ENCODE measurements at regions not wholly inside any gene's neighbourhood (a gene's known extent, or its start where the extent isn't known, plus 50 kb on each side); places are given as distances from the start of the nearest gene placed in this dataset.

DNA sequence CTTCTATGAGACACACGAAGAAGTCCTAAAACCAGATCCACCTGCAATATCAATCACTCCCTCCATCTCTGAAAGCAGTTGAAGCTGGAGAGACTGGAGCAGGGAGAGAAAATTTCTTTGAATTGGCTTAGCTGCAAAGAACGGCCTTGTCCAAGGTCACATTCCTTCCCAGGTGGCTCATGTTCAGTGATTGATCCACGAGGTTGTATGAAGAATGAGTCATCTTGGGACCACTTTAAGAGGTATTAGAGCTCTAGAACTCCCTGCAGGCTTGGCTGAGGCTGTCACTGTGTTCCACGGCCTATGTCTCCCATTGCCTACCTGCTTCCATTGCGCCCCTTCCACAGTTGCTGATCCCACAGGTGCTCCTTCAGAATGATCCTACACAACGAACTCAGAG, 68.2 kb downstream of the HMHB1 start:
- Histone ChIP-seq H3K9me3 (ENCODE audit: insufficient read depth, low read length) (no peaks in the 10 kb centered on the region), H3K36me3 (ENCODE audit: insufficient read depth, insufficient read length, low read length) (no peaks in the 10 kb centered on the region), H3K4me1 (ENCODE audit: insufficient read depth, insufficient read length) (no peaks in the 10 kb centered on the region), H3K4me3 (ENCODE audit: insufficient read length, low read depth) (no peak overlapping the region), H3K27me3 (ENCODE audit: insufficient read depth, insufficient read length) (no peaks in the 10 kb centered on the region), H3K9ac (ENCODE audit: insufficient read length, low read depth) (no peak overlapping the region)
- TF ChIP-seq YY1 (IDR thresholded peaks at IDR 0.05; ENCODE audit: insufficient read depth, insufficient read length) (no peak), ZNF274 (IDR thresholded peaks at IDR 0.05; ENCODE audit: low read depth, low read length) (no peak), SUZ12 (IDR thresholded peaks at IDR 0.05; ENCODE audit: extremely low read depth, insufficient read depth, insufficient read length) (no peak)
- no peak for DNase-seq (ENCODE audit: low read depth, low spot score)

DNA sequence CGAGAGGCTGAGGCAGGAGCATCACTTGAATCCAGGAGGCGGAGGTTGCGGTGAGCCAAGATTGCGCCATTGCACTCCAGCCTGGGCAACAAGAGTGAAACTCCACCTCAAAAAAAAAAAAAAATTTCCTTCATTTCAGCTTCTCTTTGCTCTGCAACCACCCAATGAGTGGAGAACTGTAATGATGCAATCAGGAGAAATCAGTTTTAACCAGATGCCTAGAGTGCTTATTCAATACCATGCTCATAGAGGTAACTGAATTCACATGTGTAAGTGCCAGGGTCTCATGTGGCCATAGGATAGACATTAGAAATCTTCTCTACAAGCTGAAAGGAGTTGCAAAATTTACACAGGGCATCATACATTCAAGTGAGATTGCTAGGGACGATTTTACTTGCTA, 70.6 kb downstream of the HMHB1 start:
- DNase-seq (ENCODE audit: low read depth, low spot score) = no peak
- Histone ChIP-seq H3K27me3 (ENCODE audit: insufficient read depth, insufficient read length) (no peaks in the 10 kb centered on the region), H3K9ac (ENCODE audit: insufficient read length, low read depth) (no peak overlapping the region), H3K9me3 (ENCODE audit: insufficient read depth, low read length) (no peaks in the 10 kb centered on the region), H3K4me3 (ENCODE audit: insufficient read length, low read depth) (no peak overlapping the region), H3K4me1 (ENCODE audit: insufficient read depth, insufficient read length) (no peaks in the 10 kb centered on the region), H3K36me3 (ENCODE audit: insufficient read depth, insufficient read length, low read length) (no peaks in the 10 kb centered on the region)
- no peak for TF ChIP-seq YY1 (IDR thresholded peaks at IDR 0.05; ENCODE audit: insufficient read depth, insufficient read length)
- TF ChIP-seq SUZ12 (IDR thresholded peaks at IDR 0.05; ENCODE audit: extremely low read depth, insufficient read depth, insufficient read length) = no peak
- no peak for TF ChIP-seq ZNF274 (IDR thresholded peaks at IDR 0.05; ENCODE audit: low read depth, low read length)

DNA sequence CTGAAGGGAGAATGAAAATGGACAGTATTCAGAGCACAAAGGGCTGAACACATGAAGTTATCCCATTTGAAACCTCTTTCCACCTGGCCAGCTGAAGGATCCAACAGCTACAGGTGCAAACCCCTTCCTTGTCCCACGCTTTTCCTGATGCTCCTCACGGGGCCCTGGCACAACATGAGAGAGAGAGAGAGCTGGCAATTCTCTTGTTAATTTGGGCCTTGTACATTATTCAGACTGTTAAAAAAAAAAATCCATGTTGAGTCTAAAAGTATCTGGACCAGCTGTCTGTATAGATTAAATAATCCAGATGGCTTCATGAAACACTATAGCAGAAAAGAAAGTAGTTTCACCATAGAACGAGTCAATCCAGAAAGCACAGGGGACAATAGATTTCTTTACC, 74.1 kb downstream of the HMHB1 start:
- no peaks in the 10 kb centered on the region for H3K27me3 ChIP-seq (ENCODE audit: insufficient read depth, insufficient read length)
- H3K9ac ChIP-seq (ENCODE audit: insufficient read length, low read depth) = no peak overlapping the region
- H3K4me1 ChIP-seq (ENCODE audit: insufficient read depth, insufficient read length) = no peaks in the 10 kb centered on the region
- DNase-seq (ENCODE audit: low read depth, low spot score) = no peak
- no peak overlapping the region for H3K4me3 ChIP-seq (ENCODE audit: insufficient read length, low read depth)
- TF ChIP-seq ZNF274 (IDR thresholded peaks at IDR 0.05; ENCODE audit: low read depth, low read length) (no peak), SUZ12 (IDR thresholded peaks at IDR 0.05; ENCODE audit: extremely low read depth, insufficient read depth, insufficient read length) (no peak), YY1 (IDR thresholded peaks at IDR 0.05; ENCODE audit: insufficient read depth, insufficient read length) (no peak)
- H3K9me3 ChIP-seq (ENCODE audit: insufficient read depth, low read length) = no peaks in the 10 kb centered on the region
- H3K36me3 ChIP-seq (ENCODE audit: insufficient read depth, insufficient read length, low read length) = no peaks in the 10 kb centered on the region

DNA sequence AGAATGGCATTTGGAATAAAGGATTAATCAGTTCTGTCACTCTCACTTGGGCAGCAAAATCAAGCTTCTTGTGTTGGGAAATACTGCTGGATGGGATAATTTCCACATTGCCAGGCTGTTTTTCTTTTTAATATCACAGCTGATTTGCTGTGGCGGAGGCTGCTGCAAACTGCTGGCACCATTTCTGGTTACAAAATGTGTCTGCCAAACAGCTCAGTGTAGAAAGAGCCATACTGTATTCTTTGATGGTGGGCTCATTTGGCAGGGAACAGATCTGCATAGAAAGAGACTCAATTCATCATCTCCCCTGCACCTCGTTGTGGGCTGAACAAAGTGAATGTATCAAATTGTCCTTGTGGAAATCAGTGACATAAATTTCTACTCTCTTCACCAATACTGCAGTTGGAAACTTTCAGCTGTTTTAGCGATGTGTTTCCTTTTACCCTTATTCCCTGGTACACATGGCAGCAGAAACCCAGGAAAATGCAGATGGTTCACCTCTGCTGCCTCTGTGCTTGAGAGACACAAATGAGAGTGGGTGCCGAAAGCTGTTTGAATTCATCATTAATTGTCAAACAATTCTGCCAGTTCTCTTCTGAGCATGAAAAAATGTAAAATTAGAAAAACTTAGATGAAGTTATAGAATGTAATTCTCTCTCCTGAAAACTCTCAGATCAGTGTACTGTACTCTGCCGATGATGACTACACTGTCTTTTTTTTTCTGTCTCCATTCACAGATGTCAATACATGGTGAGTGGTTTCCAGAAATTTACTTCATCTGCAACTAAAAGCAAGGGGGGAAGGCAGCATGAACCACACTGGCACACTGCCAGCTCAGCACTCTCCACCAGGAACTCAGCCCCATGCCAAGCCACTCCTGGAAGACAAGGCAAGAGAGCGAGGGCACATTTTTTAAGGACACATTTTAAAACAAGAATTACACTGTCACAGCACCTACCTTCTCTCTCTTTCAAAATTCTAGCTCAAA, 75.0 kb downstream of the HMHB1 start:
- H3K9ac ChIP-seq (ENCODE audit: insufficient read length, low read depth) = no peak overlapping the region
- H3K36me3 ChIP-seq (ENCODE audit: insufficient read depth, insufficient read length, low read length) = no peaks in the 10 kb centered on the region
- H3K4me3 ChIP-seq (ENCODE audit: insufficient read length, low read depth) = no peak overlapping the region
- no peaks in the 10 kb centered on the region for H3K4me1 ChIP-seq (ENCODE audit: insufficient read depth, insufficient read length)
- H3K27me3 ChIP-seq (ENCODE audit: insufficient read depth, insufficient read length) = no peaks in the 10 kb centered on the region
- no peak for DNase-seq (ENCODE audit: low read depth, low spot score)
- TF ChIP-seq ZNF274 (IDR thresholded peaks at IDR 0.05; ENCODE audit: low read depth, low read length) = no peak
- H3K9me3 ChIP-seq (ENCODE audit: insufficient read depth, low read length) = no peaks in the 10 kb centered on the region

DNA sequence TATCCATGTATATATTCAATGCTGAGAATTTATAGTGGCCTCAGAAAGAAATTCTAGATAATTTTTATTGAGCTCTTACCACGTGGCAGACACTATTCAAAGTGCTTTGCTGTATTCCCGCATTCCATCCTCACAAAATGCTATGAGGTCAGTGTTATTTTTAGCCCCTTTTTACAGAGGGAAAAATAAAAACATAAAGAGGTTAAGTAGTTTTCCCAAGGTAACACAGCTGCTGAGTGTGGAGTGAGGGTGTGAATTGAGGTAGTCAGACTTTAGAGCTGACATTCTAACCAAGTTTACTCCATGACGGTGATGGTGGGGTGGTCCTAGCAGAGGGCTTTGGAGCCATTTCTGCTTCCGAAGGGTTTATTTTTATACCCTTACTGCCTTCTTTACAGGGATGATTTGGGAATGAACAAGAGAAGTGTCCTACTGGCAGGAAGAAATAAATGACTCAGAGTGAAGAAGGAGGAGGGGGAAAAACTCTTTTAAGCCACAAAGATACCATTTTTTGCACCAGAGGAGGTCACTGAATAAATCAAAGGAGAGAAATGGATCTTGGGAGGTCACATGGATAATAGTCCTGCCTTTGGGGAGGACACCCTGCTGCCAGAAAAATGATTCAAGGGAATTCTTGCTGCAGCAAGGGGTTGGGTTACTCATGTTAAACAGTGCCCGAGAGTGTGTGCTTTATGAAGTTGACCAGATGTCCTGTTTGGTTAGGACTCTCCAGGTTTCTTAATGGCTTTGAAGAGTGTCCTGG, 76.1 kb downstream of the HMHB1 start:
- Histone ChIP-seq H3K36me3 (ENCODE audit: insufficient read depth, insufficient read length, low read length) (no peaks in the 10 kb centered on the region), H3K4me1 (ENCODE audit: insufficient read depth, insufficient read length) (no peaks in the 10 kb centered on the region), H3K9me3 (ENCODE audit: insufficient read depth, low read length) (no peaks in the 10 kb centered on the region), H3K4me3 (ENCODE audit: insufficient read length, low read depth) (no peak overlapping the region), H3K9ac (ENCODE audit: insufficient read length, low read depth) (no peak overlapping the region), H3K27me3 (ENCODE audit: insufficient read depth, insufficient read length) (no peaks in the 10 kb centered on the region)
- TF ChIP-seq ZNF274 (IDR thresholded peaks at IDR 0.05; ENCODE audit: low read depth, low read length) (no peak), SUZ12 (IDR thresholded peaks at IDR 0.05; ENCODE audit: extremely low read depth, insufficient read depth, insufficient read length) (no peak), YY1 (IDR thresholded peaks at IDR 0.05; ENCODE audit: insufficient read depth, insufficient read length) (no peak)
- DNase-seq (ENCODE audit: low read depth, low spot score) = no peak

DNA sequence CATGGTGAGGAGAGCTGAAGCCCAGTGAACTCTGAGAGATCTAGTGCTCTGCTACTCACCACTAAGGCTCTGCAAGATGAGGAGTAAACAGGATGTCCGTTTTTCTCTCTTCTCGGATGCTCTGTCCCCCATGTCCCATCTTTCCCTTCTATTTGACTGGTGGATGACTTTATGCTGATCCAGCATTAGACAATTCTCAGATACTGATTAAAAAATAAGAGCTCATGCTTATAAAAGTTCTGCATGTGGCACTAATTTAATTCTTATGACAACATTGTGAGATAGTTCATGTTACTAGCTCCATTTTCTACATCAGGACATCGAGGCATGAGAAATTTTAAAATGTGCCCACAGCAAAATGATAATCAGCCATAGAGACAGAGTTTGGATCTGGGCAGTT, 77.0 kb downstream of the HMHB1 start:
- Histone ChIP-seq H3K9me3 (ENCODE audit: insufficient read depth, low read length) (no peaks in the 10 kb centered on the region), H3K27me3 (ENCODE audit: insufficient read depth, insufficient read length) (no peaks in the 10 kb centered on the region), H3K4me1 (ENCODE audit: insufficient read depth, insufficient read length) (no peaks in the 10 kb centered on the region), H3K9ac (ENCODE audit: insufficient read length, low read depth) (no peak overlapping the region), H3K36me3 (ENCODE audit: insufficient read depth, insufficient read length, low read length) (no peaks in the 10 kb centered on the region), H3K4me3 (ENCODE audit: insufficient read length, low read depth) (no peak overlapping the region)
- DNase-seq (ENCODE audit: low read depth, low spot score) = no peak
- TF ChIP-seq SUZ12 (IDR thresholded peaks at IDR 0.05; ENCODE audit: extremely low read depth, insufficient read depth, insufficient read length) = no peak
- no peak for TF ChIP-seq ZNF274 (IDR thresholded peaks at IDR 0.05; ENCODE audit: low read depth, low read length)
- no peak for TF ChIP-seq YY1 (IDR thresholded peaks at IDR 0.05; ENCODE audit: insufficient read depth, insufficient read length)

DNA sequence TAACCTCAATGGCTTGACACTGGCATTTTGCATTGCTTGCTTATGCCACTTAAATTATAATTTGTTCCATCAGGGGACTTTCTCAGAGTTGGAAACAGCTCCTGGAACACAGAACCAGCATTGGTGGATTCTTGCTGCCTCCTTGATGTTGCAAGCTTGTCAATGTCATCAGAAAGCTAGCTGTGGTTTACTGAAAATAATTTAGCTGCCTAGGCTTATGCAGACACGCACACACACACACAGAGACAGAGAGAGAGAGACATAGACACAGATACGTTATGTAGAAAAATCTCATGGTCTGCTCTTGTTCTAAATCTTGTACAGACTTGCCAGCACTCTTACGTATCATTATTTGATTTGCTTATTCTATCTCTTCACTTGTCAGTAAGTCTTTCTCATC, 78.0 kb downstream of the HMHB1 start:
- H3K4me3 ChIP-seq (ENCODE audit: insufficient read length, low read depth) = no peak overlapping the region
- no peaks in the 10 kb centered on the region for H3K4me1 ChIP-seq (ENCODE audit: insufficient read depth, insufficient read length)
- no peak for DNase-seq (ENCODE audit: low read depth, low spot score)
- H3K9me3 ChIP-seq (ENCODE audit: insufficient read depth, low read length) = no peaks in the 10 kb centered on the region
- no peaks in the 10 kb centered on the region for H3K27me3 ChIP-seq (ENCODE audit: insufficient read depth, insufficient read length)
- TF ChIP-seq SUZ12 (IDR thresholded peaks at IDR 0.05; ENCODE audit: extremely low read depth, insufficient read depth, insufficient read length) (no peak), YY1 (IDR thresholded peaks at IDR 0.05; ENCODE audit: insufficient read depth, insufficient read length) (no peak)
- no peak overlapping the region for H3K9ac ChIP-seq (ENCODE audit: insufficient read length, low read depth)
- no peaks in the 10 kb centered on the region for H3K36me3 ChIP-seq (ENCODE audit: insufficient read depth, insufficient read length, low read length)
